ENCODE measurements at regions not wholly inside any gene's neighbourhood (a gene's known extent, or its start where the extent isn't known, plus 50 kb on each side); places are given as distances from the start of the nearest gene placed in this dataset.

- no peaks in the 10 kb centered on the region for H3K4me1 Mint-ChIP-seq (ENCODE audit: low read depth)
- no peak overlapping the region for H3K4me3 Mint-ChIP-seq
- no peaks in the 10 kb centered on the region for H3K36me3 Mint-ChIP-seq (ENCODE audit: low read depth)
- peaks cover 6% of the 10 kb centered on the region for H3K27me3 Mint-ChIP-seq (ENCODE audit: low read depth)
- H3K27ac Mint-ChIP-seq = no peak overlapping the region
- no peaks in the 10 kb centered on the region for H3K9me3 Mint-ChIP-seq
Measured at GRCh38 chr15:62779899-62780298, 262.6 kb upstream of the TPM1 start.

- Mint-ChIP-seq H3K36me3 (ENCODE audit: low read depth) (no peaks in the 10 kb centered on the region), H3K27ac (no peak overlapping the region), H3K9me3 (no peaks in the 10 kb centered on the region), H3K4me1 (ENCODE audit: low read depth) (no peaks in the 10 kb centered on the region), H3K27me3 (ENCODE audit: low read depth) (peaks cover 6% of the 10 kb centered on the region), H3K4me3 (no peak overlapping the region)
Measured at GRCh38 chr15:62781081-62781497, 261.5 kb upstream of the TPM1 start.

GRCh38 chr15:62782071-62782841 is 260.3 kb upstream of the TPM1 start:
- H3K27me3 Mint-ChIP-seq (ENCODE audit: low read depth) = peaks cover 6% of the 10 kb centered on the region
- H3K27ac Mint-ChIP-seq = no peak overlapping the region
- no peaks in the 10 kb centered on the region for H3K4me1 Mint-ChIP-seq (ENCODE audit: low read depth)
- H3K4me3 Mint-ChIP-seq = no peak overlapping the region
- no peaks in the 10 kb centered on the region for H3K36me3 Mint-ChIP-seq (ENCODE audit: low read depth)
- H3K9me3 Mint-ChIP-seq = no peaks in the 10 kb centered on the region

- H3K9me3 Mint-ChIP-seq = no peaks in the 10 kb centered on the region
- no peak overlapping the region for H3K4me3 Mint-ChIP-seq
Measured at GRCh38 chr15:62782896-62783295, 259.7 kb upstream of the TPM1 start.

GRCh38 chr15:62783303-62783957 is 259.1 kb upstream of the TPM1 start:
- no peak overlapping the region for H3K4me3 Mint-ChIP-seq
- no peaks in the 10 kb centered on the region for H3K4me1 Mint-ChIP-seq (ENCODE audit: low read depth)
- H3K9me3 Mint-ChIP-seq = no peaks in the 10 kb centered on the region
- peaks cover 6% of the 10 kb centered on the region for H3K27me3 Mint-ChIP-seq (ENCODE audit: low read depth)
- no peak overlapping the region for H3K27ac Mint-ChIP-seq
- no peaks in the 10 kb centered on the region for H3K36me3 Mint-ChIP-seq (ENCODE audit: low read depth)

More at GRCh38 chr15:62782896-62783295, 259.7 kb upstream of the TPM1 start:
- H3K36me3 Mint-ChIP-seq (ENCODE audit: low read depth) = no peaks in the 10 kb centered on the region
- H3K4me1 Mint-ChIP-seq (ENCODE audit: low read depth) = no peaks in the 10 kb centered on the region
- H3K27me3 Mint-ChIP-seq (ENCODE audit: low read depth) = peaks cover 6% of the 10 kb centered on the region
- H3K27ac Mint-ChIP-seq = no peak overlapping the region

GRCh38 chr15:62785881-62786828 is 256.4 kb upstream of the TPM1 start:
- Mint-ChIP-seq H3K4me1 (ENCODE audit: low read depth) (no peaks in the 10 kb centered on the region), H3K27ac (no peak overlapping the region), H3K27me3 (ENCODE audit: low read depth) (no peaks in the 10 kb centered on the region), H3K4me3 (no peak overlapping the region), H3K9me3 (no peaks in the 10 kb centered on the region), H3K36me3 (ENCODE audit: low read depth) (no peaks in the 10 kb centered on the region)

- H3K36me3 Mint-ChIP-seq (ENCODE audit: low read depth) = no peaks in the 10 kb centered on the region
- H3K9me3 Mint-ChIP-seq = no peaks in the 10 kb centered on the region
- no peak overlapping the region for H3K27ac Mint-ChIP-seq
- no peak overlapping the region for H3K4me3 Mint-ChIP-seq
- no peaks in the 10 kb centered on the region for H3K4me1 Mint-ChIP-seq (ENCODE audit: low read depth)
- no peaks in the 10 kb centered on the region for H3K27me3 Mint-ChIP-seq (ENCODE audit: low read depth)
Measured at GRCh38 chr15:62787401-62787800, 255.1 kb upstream of the TPM1 start.

- no peaks in the 10 kb centered on the region for H3K27me3 Mint-ChIP-seq (ENCODE audit: low read depth)
- no peak overlapping the region for H3K27ac Mint-ChIP-seq
- H3K36me3 Mint-ChIP-seq (ENCODE audit: low read depth) = no peaks in the 10 kb centered on the region
- no peaks in the 10 kb centered on the region for H3K9me3 Mint-ChIP-seq
- no peak overlapping the region for H3K4me3 Mint-ChIP-seq
- no peaks in the 10 kb centered on the region for H3K4me1 Mint-ChIP-seq (ENCODE audit: low read depth)
Measured at GRCh38 chr15:62788224-62788623, 254.3 kb upstream of the TPM1 start.

- Mint-ChIP-seq H3K27me3 (ENCODE audit: low read depth) (no peaks in the 10 kb centered on the region), H3K4me3 (no peak overlapping the region), H3K27ac (no peak overlapping the region), H3K36me3 (ENCODE audit: low read depth) (no peaks in the 10 kb centered on the region), H3K9me3 (no peaks in the 10 kb centered on the region), H3K4me1 (ENCODE audit: low read depth) (no peaks in the 10 kb centered on the region)
Measured at GRCh38 chr15:62790546-62790945, 252.0 kb upstream of the TPM1 start.

- Mint-ChIP-seq H3K4me3 (no peak overlapping the region), H3K36me3 (ENCODE audit: low read depth) (no peaks in the 10 kb centered on the region), H3K9me3 (no peaks in the 10 kb centered on the region), H3K27me3 (ENCODE audit: low read depth) (no peaks in the 10 kb centered on the region), H3K27ac (no peak overlapping the region), H3K4me1 (ENCODE audit: low read depth) (no peaks in the 10 kb centered on the region)
Measured at GRCh38 chr15:62791694-62792093, 250.9 kb upstream of the TPM1 start.

GRCh38 chr15:62792986-62793751 is 249.4 kb upstream of the TPM1 start:
- Mint-ChIP-seq H3K4me1 (ENCODE audit: low read depth) (no peaks in the 10 kb centered on the region), H3K27me3 (ENCODE audit: low read depth) (no peaks in the 10 kb centered on the region), H3K27ac (no peak overlapping the region), H3K9me3 (no peaks in the 10 kb centered on the region), H3K4me3 (no peak overlapping the region), H3K36me3 (ENCODE audit: low read depth) (no peaks in the 10 kb centered on the region)

GRCh38 chr15:62793752-62794144 is 248.8 kb upstream of the TPM1 start:
- no peaks in the 10 kb centered on the region for H3K9me3 Mint-ChIP-seq
- H3K27me3 Mint-ChIP-seq (ENCODE audit: low read depth) = no peaks in the 10 kb centered on the region
- no peak overlapping the region for H3K27ac Mint-ChIP-seq
- H3K4me3 Mint-ChIP-seq = no peak overlapping the region
- H3K36me3 Mint-ChIP-seq (ENCODE audit: low read depth) = no peaks in the 10 kb centered on the region
- H3K4me1 Mint-ChIP-seq (ENCODE audit: low read depth) = no peaks in the 10 kb centered on the region

GRCh38 chr15:62795171-62795570 is 247.4 kb upstream of the TPM1 start:
- Mint-ChIP-seq H3K27ac (no peak overlapping the region), H3K9me3 (no peaks in the 10 kb centered on the region), H3K36me3 (ENCODE audit: low read depth) (no peaks in the 10 kb centered on the region), H3K27me3 (ENCODE audit: low read depth) (no peaks in the 10 kb centered on the region), H3K4me3 (no peak overlapping the region), H3K4me1 (ENCODE audit: low read depth) (no peaks in the 10 kb centered on the region)
